HL-60 (cell line): ENCODE measurements at regions not wholly inside any gene's neighbourhood (a gene's known extent, or its start where the extent isn't known, plus 50 kb on each side); places are given as distances from the start of the nearest gene placed in this dataset.

Experiments
- DNase-seq, 2 experiments: peaks; one replicate each; pipeline ENCODE4 v3.0.0-alpha.2; 2010 to 2020; ENCODE audit warnings: low read depth in 1 of 2, low spot score in 1 of 2
- H3K27ac ChIP-seq: fragments of 250-450 bp; sonication (Bioruptor Pico); replicated peaks from 2 replicates; pipeline ENCODE4 v1.5.1; 2020; ENCODE audit warnings: mild to moderate bottlenecking, moderate library complexity
- H3K27me3 ChIP-seq: fragments of 250-450 bp; sonication (Bioruptor Pico); 2 replicates; pipeline ENCODE4 v1.5.1; 2021; ENCODE audit warnings: mild to moderate bottlenecking, moderate library complexity; ENCODE audit not compliant: insufficient read depth, poor library complexity, severe bottlenecking
- H3K4me3 ChIP-seq: replicated peaks from 2 replicates; pipeline ENCODE4 v1.5.1; 2011; ENCODE audit warnings: mild to moderate bottlenecking, control low read depth, low read length; ENCODE audit not compliant: insufficient read depth
- CTCF ChIP-seq: IDR thresholded peaks from one replicate; pipeline ENCODE4 v1.5.1; 2011; ENCODE audit warnings: low read length, control low read depth, inconsistent platforms; ENCODE audit not compliant: insufficient read depth
- GABPA ChIP-seq: IDR thresholded peaks from 2 replicates; pipeline ENCODE4 v1.6.1; 2012; ENCODE audit warnings: low read depth
- POLR2AphosphoS5 ChIP-seq: IDR thresholded peaks from 2 replicates; pipeline ENCODE4 v1.6.1; 2012; ENCODE audit warnings: low read depth
- REST ChIP-seq: IDR thresholded peaks from 2 replicates; pipeline ENCODE4 v1.6.1; 2012; ENCODE audit warnings: low read depth; ENCODE audit not compliant: insufficient replicate concordance
- SPI1 ChIP-seq: IDR thresholded peaks from 2 replicates; pipeline ENCODE4 v1.6.1; 2012; ENCODE audit warnings: low read depth, mild to moderate bottlenecking, borderline replicate concordance

GRCh38 chr11:11750017-11750878, 91.5 kb upstream of the USP47 start:
- Histone ChIP-seq H3K27me3 (peaks cover 3% of the 10 kb centered on the region), H3K4me3 (no peak overlapping the region), H3K27ac (no peak overlapping the region)
- DNase-seq: no peak
- TF ChIP-seq POLR2AphosphoS5: no peak
- TF ChIP-seq GABPA: no peak
- TF ChIP-seq REST: no peak
- TF ChIP-seq CTCF: no peak
- TF ChIP-seq SPI1: no peak

GRCh38 chr11:11748706-11749365, 92.9 kb upstream of the USP47 start:
- no peak for TF ChIP-seq GABPA
- TF ChIP-seq REST: no peak
- TF ChIP-seq POLR2AphosphoS5: no peak
- no peak for TF ChIP-seq SPI1
- no peak for TF ChIP-seq CTCF
- H3K4me3 ChIP-seq: no peak overlapping the region
- DNase-seq: no peak
- H3K27me3 ChIP-seq: peaks cover 3% of the 10 kb centered on the region
- H3K27ac ChIP-seq: no peak overlapping the region

GRCh38 chr11:11747570-11747969, 94.2 kb upstream of the USP47 start:
- no peak overlapping the region for H3K27ac ChIP-seq
- H3K4me3 ChIP-seq: no peak overlapping the region
- peaks cover 3% of the 10 kb centered on the region for H3K27me3 ChIP-seq
- DNase-seq: no peak
- TF ChIP-seq REST (no peak), CTCF (no peak), SPI1 (no peak), POLR2AphosphoS5 (no peak)
